ENCODE measurements at regions not wholly inside any gene's neighbourhood (a gene's known extent, or its start where the extent isn't known, plus 50 kb on each side); places are given as distances from the start of the nearest gene placed in this dataset.
"Not testable (repeated sequence)": the region's sequence is repeated elsewhere in the genome, so short reads cannot be mapped to it uniquely, and the experiment has no call there.

DNA sequence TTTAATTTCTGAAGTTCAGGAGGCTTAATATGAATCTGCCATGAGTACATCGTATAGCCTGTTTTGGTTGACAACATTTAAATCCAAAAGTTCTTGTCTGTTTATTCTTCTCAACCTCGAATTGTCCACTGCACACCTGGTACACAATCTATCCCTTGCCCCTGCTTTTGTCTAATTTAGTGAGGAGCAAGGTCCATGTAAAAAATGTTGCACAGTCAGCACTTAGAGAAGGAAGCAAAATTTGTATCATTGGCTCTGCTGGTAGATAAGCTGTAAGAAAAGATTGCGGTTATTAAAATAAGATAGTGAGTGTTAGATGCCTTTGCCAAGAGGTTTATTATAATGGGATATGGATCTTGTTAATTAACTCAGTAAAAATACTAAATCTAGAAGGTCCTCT, 761.5 kb downstream of the RAPGEF2 start:
- intact Hi-C loops (cut with micrococcal nuclease): no loop called here
- no peak for DNase-seq
- no peak for ATAC-seq

DNA sequence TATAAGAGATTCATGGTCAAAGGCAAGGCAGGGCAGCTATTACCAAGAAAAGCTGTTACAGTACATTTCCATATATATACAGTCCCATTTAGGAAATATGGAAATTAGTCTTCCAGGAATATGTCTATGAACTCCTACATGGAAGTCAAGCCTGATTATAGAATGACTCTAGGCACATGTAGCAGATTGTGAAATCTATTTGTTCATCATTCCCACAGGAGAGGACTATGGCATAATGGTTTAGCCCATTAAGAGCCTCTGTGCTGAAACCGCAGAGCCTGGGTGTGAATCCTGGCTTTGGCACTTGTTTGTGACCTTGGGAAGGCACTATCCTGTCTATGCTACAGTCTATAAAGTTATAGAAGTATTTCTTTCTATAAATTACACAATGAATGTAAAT, 764.8 kb downstream of the RAPGEF2 start:
- ATAC-seq (no peak), DNase-seq (no peak)
- intact Hi-C loops (cut with micrococcal nuclease): no loop called here

DNA sequence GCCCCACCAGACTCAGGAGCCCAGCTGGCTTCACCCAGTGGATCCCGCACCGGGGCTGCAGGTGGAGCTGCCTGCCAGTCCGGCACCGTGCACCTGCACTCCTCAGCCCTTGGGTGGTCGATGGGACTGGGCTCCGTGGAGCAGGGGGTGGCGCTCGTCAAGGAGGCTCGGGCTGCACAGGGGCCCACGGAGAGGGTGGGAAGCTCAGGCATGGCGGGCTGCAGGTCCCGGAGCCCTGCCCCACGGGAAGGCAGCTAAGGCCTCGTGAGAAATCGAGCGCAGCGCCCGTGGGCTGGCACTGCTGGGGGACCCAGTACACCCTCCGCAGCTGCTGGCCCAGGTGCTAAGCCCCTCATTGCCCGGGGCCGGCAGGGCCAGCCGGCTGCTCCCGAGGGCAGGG, 766.1 kb downstream of the RAPGEF2 start:
- DNase-seq; intact Hi-C loops (cut with micrococcal nuclease); ATAC-seq: not testable (repeated sequence)

DNA sequence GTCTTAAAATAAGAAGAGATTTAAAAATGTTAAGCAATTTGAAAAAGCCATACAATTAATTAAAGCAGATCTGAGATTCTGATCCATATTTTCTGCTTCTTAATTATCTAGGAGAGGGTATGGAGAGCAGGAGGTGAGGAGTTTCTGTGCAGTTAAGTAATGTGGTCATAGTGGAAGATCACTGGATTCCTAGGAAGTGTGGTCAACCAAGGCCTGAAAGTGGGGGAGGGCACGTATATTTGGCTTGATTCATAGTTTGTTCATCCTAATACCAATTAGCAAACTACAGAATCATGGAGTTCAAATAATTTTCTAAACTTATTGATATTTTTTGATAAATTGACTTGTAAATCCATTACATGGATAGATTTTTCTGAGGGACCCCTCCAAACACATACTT, 768.3 kb downstream of the RAPGEF2 start:
- intact Hi-C loops (cut with micrococcal nuclease): no loop called here
- no peak for ATAC-seq

DNA sequence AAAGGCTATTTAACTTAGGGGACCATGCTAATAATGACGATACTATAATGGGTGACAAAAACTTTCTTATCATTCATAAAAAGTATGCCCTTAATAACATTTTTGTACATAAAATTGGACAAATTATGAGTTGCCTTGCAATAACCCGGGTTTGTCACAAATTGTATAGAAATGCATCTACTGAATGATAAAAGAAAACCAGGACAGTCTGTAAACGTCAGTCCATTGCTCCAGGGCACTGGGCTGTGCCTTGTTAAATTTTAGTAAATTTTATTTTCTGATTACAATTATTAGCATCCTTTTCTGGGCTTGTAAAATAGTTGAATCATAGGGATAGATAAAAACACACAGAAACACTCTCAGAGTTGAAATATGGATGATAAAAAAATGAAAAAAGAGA, 778.3 kb downstream of the RAPGEF2 start:
- no peak for DNase-seq
- intact Hi-C loops (cut with micrococcal nuclease): no loop called here
- no peak for ATAC-seq

More for the DNA sequence above, 768.3 kb downstream of the RAPGEF2 start:
- no peak for DNase-seq

GRCh38 chr4:159884989-159885388, 782.1 kb downstream of the RAPGEF2 start:
- ATAC-seq (no peak), DNase-seq (no peak)
- intact Hi-C loops (cut with micrococcal nuclease): no loop called here

- ATAC-seq (no peak), DNase-seq (no peak)
- intact Hi-C loops (cut with micrococcal nuclease): no loop called here
These were observed 796.7 kb downstream of the RAPGEF2 start for GRCh38 chr4:159899596-159899995.

DNA sequence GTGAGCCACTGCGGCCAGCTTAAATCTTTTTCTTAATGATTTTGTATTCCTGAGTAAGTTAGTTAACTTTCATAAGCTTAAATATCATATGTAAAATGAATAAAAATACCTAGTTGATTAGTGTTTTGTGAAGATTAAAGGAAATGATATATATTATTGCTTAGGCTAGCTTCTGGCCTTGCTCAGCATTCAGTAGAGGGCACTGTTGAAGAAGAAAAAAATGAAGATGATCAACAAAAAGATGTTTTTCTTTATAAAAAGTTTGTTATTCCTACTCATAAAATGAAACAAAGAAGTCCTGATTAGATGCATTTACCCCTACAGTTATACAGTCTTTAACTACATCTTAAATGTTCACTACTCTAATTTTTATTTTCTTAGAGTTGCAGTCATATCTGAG, 797.7 kb downstream of the RAPGEF2 start:
- DNase-seq: no peak
- no peak for ATAC-seq
- intact Hi-C loops (cut with micrococcal nuclease): no loop called here

GRCh38 chr4:159902648-159903047, 799.8 kb downstream of the RAPGEF2 start:
- ATAC-seq (no peak), DNase-seq (no peak)
- intact Hi-C loops (cut with micrococcal nuclease): no loop called here

GRCh38 chr4:159904906-159905305, 802.0 kb downstream of the RAPGEF2 start:
- intact Hi-C loops (cut with micrococcal nuclease): no loop called here
- DNase-seq (no peak), ATAC-seq (no peak)

DNA sequence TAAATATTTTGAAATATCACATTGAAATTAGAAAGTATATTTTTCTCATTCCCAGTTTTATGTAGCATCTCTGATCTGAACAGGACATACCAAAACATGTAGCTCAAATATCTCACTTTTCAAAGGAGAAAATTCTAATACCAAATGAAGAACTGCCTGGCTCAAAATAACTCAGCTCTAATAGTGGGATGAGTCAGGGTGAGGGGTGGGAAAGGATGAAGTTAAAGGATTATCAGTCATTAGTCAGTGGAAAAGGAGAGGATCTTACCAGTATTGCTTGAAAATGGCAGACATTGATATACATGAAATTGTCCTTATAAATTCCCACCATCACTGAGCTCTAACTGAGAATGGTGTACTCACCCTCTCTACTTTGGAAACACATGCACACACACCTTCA, 803.2 kb downstream of the RAPGEF2 start:
- ATAC-seq: no peak
- DNase-seq: no peak
- intact Hi-C loops (cut with micrococcal nuclease): no loop called here

DNA sequence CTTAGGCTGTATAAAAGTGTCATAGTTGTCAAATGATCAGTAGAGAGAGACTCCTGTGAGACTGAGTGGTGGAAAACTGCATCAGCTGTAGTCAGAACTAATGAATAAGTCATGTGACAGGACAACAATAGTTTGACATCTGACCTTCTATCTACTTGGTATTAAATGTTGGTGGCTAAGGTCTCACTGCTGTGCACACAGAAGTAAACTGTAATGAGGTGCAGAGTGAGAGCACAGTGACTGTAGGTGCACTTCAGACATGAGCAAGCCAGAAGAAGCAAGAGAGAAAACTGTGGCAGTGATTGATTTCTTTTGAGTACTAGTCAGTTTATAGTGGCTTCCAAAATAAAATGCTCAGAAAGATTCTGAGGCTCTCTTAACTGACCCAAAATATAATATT, 803.6 kb downstream of the RAPGEF2 start:
- intact Hi-C loops (cut with micrococcal nuclease): no loop called here
- ATAC-seq: no peak
- no peak for DNase-seq

DNA sequence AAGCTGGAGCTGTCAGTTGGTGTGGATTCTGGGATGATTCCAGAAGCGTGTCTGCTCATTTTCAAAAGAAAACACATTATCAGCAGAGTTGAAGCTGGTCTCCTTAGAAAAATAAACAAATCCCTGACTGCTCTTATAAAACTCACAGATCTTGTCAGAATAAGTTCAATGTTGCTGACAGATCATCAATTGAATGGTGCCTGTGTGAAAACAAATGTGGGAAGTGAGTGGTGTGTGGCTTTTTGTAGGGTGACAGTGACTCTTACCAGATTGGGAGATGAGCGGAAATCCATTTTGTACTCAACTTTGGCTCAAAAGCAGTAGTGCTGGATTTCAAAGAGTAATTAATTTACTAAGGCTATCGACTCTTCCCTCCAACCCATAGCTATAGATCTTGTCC, 807.8 kb downstream of the RAPGEF2 start:
- DNase-seq: no peak
- no peak for ATAC-seq
- intact Hi-C loops (cut with micrococcal nuclease): no loop called here

GRCh38 chr4:159922119-159922518, 819.2 kb downstream of the RAPGEF2 start:
- ATAC-seq (no peak), DNase-seq (no peak)
- intact Hi-C loops (cut with micrococcal nuclease): no loop called here

DNA sequence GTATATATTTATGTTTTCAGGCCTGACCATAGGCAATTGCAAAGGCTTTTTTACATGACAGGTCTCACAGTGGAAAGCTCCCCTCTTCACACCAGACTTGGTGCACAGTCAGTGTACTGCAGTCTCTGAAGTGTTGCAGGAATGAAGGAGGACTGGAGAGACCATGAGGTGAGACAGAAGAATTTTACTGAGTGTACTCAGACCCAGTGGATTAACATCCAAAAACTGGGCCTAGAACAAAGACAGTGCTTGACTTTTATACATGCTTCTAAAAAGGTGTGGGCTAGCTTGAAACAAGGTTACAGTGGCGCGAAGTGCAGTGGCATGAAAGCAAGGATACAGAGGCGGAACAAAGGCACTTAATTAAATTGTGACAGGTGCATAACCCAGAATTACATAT, 822.9 kb downstream of the RAPGEF2 start:
- no peak for ATAC-seq
- intact Hi-C loops (cut with micrococcal nuclease): no loop called here
- no peak for DNase-seq

DNA sequence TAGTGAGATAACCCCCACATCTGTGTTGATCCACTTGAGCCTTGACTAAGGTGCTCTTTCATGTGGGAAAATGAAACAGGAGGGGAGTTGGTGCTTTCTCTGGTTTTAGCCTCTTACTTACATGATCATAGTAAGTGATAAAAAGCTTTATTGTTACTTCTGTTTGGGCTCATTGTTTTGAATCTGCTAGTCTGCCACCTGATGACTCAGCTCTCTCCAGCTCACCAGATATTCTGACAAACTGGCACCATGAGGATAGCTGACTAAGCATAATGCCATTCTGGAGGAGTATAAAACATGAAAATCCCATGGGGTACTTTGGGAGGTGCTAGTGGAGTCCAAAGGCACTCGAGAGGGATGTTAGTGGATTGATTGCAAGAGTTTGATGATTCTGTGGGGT, 824.0 kb downstream of the RAPGEF2 start:
- DNase-seq (no peak), ATAC-seq (no peak)
- intact Hi-C loops (cut with micrococcal nuclease): no loop called here

DNA sequence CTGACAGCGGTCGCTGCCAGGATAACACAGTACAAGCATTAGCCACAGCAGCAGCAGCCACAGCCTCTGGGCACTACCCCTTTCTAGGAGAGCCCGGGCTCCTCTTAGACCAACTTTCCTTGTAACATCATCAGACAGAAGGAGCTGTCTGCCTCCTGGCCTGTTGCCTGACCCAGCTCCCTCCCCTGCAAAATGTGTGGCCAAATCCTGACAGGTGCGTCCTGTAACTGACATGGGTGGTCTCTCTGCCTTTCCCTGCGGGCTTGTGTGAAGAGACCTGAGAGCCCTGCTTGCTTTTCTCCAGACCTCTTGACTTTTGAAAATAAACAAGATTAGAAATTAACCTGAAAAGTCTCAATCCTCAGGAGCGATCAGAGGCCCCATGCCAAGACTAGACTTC, 824.9 kb downstream of the RAPGEF2 start:
- intact Hi-C loops (cut with micrococcal nuclease): no loop called here
- no peak for DNase-seq
- ATAC-seq: no peak

DNA sequence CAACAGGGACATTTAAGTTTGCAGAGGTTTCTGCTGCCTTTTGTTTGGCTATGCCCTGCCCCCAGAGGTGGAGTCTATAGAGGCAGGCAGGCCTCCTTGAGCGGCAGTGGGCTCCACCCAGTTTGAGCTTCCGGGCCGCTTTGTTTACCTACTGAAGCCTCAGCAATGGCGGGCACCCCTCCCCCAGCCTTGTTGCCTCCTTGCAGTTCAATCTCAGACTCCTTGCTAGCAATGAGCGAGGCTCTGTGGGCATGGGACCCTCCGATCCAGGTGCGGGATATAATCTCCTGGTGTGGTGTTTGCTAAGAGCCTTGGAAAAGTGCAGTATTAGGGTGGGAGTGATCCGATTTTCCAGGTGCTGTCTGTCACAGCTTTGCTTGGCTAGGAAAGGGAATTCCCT, 831.7 kb downstream of the RAPGEF2 start:
- intact Hi-C loops (cut with micrococcal nuclease); ATAC-seq; DNase-seq: not testable (repeated sequence)

GRCh38 chr4:159937595-159937994, 834.7 kb downstream of the RAPGEF2 start:
- DNase-seq (no peak), ATAC-seq (no peak)
- intact Hi-C loops (cut with micrococcal nuclease): no loop called here

- ATAC-seq; intact Hi-C loops (cut with micrococcal nuclease); DNase-seq: not testable (repeated sequence)
These were observed 836.8 kb downstream of the RAPGEF2 start for GRCh38 chr4:159939681-159940080.

- DNase-seq (no peak), ATAC-seq (no peak)
- intact Hi-C loops (cut with micrococcal nuclease): no loop called here
These were observed 838.2 kb downstream of the RAPGEF2 start for GRCh38 chr4:159941076-159941475.

GRCh38 chr4:159944477-159944876, 841.6 kb downstream of the RAPGEF2 start:
- DNase-seq (no peak), ATAC-seq (no peak)
- intact Hi-C loops (cut with micrococcal nuclease): no loop called here

Measured in left ventricle myocardium superior (tissue), 1 donor.